OCI-LY3 (cell line): ENCODE measurements at regions not wholly inside any gene's neighbourhood (a gene's known extent, or its start where the extent isn't known, plus 50 kb on each side); places are given as distances from the start of the nearest gene placed in this dataset.

Experiments used
- H2AFZ ChIP-seq: fragments of 200-600, 300-600 bp; shearing (Covaris generic); 2 replicates; pipeline ENCODE4 v1.6.0; 2014; ENCODE audit warnings: antibody characterized with exemption, low read depth, low read length
- H3K27ac ChIP-seq: fragments of 200-600, 300-600 bp; sonication (generic); 2 replicates; pipeline ENCODE4 v1.5.1; 2014; ENCODE audit warnings: mild to moderate bottlenecking, low read length, moderate library complexity, mixed read lengths
- H3K27me3 ChIP-seq: fragments of 200-600, 300-600 bp; sonication (generic); 2 replicates; pipeline ENCODE4 v1.6.1; 2014; ENCODE audit warnings: low read depth, low read length, mixed read lengths
- H3K36me3 ChIP-seq: fragments of 200-600, 300-600 bp; sonication (generic); replicated peaks from 2 replicates; pipeline ENCODE3; 2014; ENCODE audit warnings: low read depth, low read length, mixed read lengths
- H3K4me1 ChIP-seq: fragments of 300-600, 200-600 bp; sonication (generic); 2 replicates; pipeline ENCODE4 v1.6.1; 2014; ENCODE audit warnings: low read length, mixed read lengths
- H3K4me2 ChIP-seq: fragments of 200-600, 300-600 bp; sonication (generic); 2 replicates; pipeline ENCODE4 v1.6.1; 2014; ENCODE audit warnings: low read length, mixed read lengths
- H3K4me3 ChIP-seq: fragments of 300-600, 200-600 bp; sonication (generic); 2 replicates; pipeline ENCODE4 v1.5.1; 2014; ENCODE audit warnings: antibody characterized with exemption, mild to moderate bottlenecking, low read length, moderate library complexity
- H3K79me2 ChIP-seq: fragments of 300-600, 200-600 bp; shearing (Covaris generic); 2 replicates; pipeline ENCODE4 v1.6.1; 2014; ENCODE audit warnings: mild to moderate bottlenecking, low read length, mixed read lengths
- H3K9ac ChIP-seq: fragments of 300-600, 200-600 bp; shearing (Covaris generic); 2 replicates; pipeline ENCODE4 v1.6.0; 2014; ENCODE audit warnings: mild to moderate bottlenecking, low read length, moderate library complexity
- H3K9me3 ChIP-seq: fragments of 200-600, 300-600 bp; shearing (Covaris generic); 2 replicates; pipeline ENCODE4 v1.6.1; 2014; ENCODE audit warnings: low read length, mixed read lengths; ENCODE audit not compliant: insufficient read depth
- H4K20me1 ChIP-seq: fragments of 200-600, 300-600 bp; sonication (generic); 2 replicates; pipeline ENCODE4 v1.6.1; 2016; ENCODE audit warnings: low read length, mixed read lengths; ENCODE audit not compliant: insufficient read depth
- CTCF ChIP-seq: fragments of 200-600, 300-600 bp; sonication (generic); IDR thresholded peaks from 2 replicates; pipeline ENCODE4 v1.5.1; 2014; ENCODE audit warnings: antibody characterized with exemption, low read length, low read depth
- EZH2phosphoT487 ChIP-seq: fragments of 200-600 bp; shearing (Covaris generic); IDR thresholded peaks from 2 replicates; pipeline ENCODE4 v1.6.1; 2018; ENCODE audit warnings: antibody characterized with exemption, mixed run types, low read depth

GRCh38 chr12:126418400-126418799, 1353.2 kb downstream of the AACS start:
- Histone ChIP-seq H3K4me3 (no peak overlapping the region), H3K27ac (no peak overlapping the region), H3K4me2 (no peak overlapping the region), H3K9me3 (no peaks in the 10 kb centered on the region), H4K20me1 (no peaks in the 10 kb centered on the region), H3K79me2 (no peaks in the 10 kb centered on the region), H3K27me3 (no peaks in the 10 kb centered on the region), H3K4me1 (no peaks in the 10 kb centered on the region), H3K36me3 (no peaks in the 10 kb centered on the region), H2AFZ (no peak overlapping the region), H3K9ac (no peak overlapping the region)
- TF ChIP-seq CTCF (no peak), EZH2phosphoT487 (no peak)

- Histone ChIP-seq H3K36me3 (no peaks in the 10 kb centered on the region), H3K9ac (no peak overlapping the region), H3K27ac (no peak overlapping the region), H3K4me1 (no peaks in the 10 kb centered on the region), H3K4me2 (no peak overlapping the region), H3K27me3 (no peaks in the 10 kb centered on the region), H2AFZ (no peak overlapping the region), H3K4me3 (no peak overlapping the region), H3K79me2 (no peaks in the 10 kb centered on the region), H4K20me1 (no peaks in the 10 kb centered on the region), H3K9me3 (no peaks in the 10 kb centered on the region)
- TF ChIP-seq CTCF, result no peak
- no peak for TF ChIP-seq EZH2phosphoT487
Observed at GRCh38 chr12:126419131-126419530, 1353.9 kb downstream of the AACS start.

- TF ChIP-seq EZH2phosphoT487, result no peak
- TF ChIP-seq CTCF, result no peak
- H3K27ac ChIP-seq, result no peak overlapping the region
Observed at GRCh38 chr12:126424696-126425095, 1359.5 kb downstream of the AACS start.

GRCh38 chr12:126425264-126425663, 1360.0 kb downstream of the AACS start:
- Histone ChIP-seq H3K36me3 (no peaks in the 10 kb centered on the region), H3K79me2 (no peaks in the 10 kb centered on the region), H2AFZ (no peak overlapping the region), H4K20me1 (no peaks in the 10 kb centered on the region), H3K9ac (no peak overlapping the region), H3K4me1 (no peaks in the 10 kb centered on the region), H3K27ac (no peak overlapping the region), H3K9me3 (no peaks in the 10 kb centered on the region), H3K4me3 (no peak overlapping the region), H3K4me2 (no peak overlapping the region), H3K27me3 (no peaks in the 10 kb centered on the region)
- no peak for TF ChIP-seq EZH2phosphoT487
- TF ChIP-seq CTCF, result no peak

More at GRCh38 chr12:126424696-126425095, 1359.5 kb downstream of the AACS start:
- H3K4me3 ChIP-seq, result no peak overlapping the region
- H4K20me1 ChIP-seq, result no peaks in the 10 kb centered on the region
- no peak overlapping the region for H2AFZ ChIP-seq
- H3K4me1 ChIP-seq, result no peaks in the 10 kb centered on the region
- no peaks in the 10 kb centered on the region for H3K27me3 ChIP-seq
- H3K36me3 ChIP-seq, result no peaks in the 10 kb centered on the region
- no peak overlapping the region for H3K9ac ChIP-seq
- H3K9me3 ChIP-seq, result no peaks in the 10 kb centered on the region
- H3K79me2 ChIP-seq, result no peaks in the 10 kb centered on the region
- no peak overlapping the region for H3K4me2 ChIP-seq
